ENCODE measurements at regions not wholly inside any gene's neighbourhood (a gene's known extent, or its start where the extent isn't known, plus 50 kb on each side); places are given as distances from the start of the nearest gene placed in this dataset.
"Not testable (repeated sequence)": the region's sequence is repeated elsewhere in the genome, so short reads cannot be mapped to it uniquely, and the experiment has no call there.

DNA sequence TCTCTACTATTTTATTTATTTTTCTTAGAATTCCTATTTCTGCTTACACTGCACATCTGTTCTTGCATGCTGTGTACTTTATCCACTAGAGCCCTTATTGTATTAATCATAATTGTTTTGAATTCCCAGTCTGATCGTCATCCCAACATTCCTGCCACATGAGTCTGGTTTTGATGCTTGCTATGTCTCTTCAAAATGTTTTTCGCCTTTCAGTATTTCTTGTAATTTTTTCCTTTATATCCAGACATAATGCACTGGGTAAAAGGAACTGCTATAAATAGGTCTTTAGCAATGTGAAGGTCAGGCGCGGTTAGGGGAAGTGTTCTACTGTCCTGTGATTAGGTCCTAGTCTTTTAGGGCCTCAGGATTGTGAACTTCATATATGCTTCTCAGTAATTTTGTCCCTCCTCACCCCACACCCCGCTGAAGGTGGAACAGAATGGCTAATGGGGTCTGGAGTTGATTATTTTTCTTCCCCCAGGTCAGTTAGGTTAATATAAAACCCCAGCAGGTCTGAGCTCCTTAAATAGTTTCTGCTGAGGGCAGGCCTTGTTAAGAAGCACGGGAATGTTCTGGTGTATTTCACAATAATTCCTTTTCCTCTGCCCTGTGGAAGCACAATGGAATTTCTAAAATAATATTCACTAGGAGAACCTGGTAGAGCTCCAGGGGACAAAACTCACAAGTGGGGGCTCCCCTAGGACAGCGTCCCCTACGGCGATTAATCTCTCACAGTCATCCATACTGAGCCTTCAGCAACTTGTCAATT lies 146.6 kb upstream of the TUT7 start:
- no peak for DNase-seq (ENCODE audit: low read depth in 2 of 3, low spot score in 2 of 3)

DNA sequence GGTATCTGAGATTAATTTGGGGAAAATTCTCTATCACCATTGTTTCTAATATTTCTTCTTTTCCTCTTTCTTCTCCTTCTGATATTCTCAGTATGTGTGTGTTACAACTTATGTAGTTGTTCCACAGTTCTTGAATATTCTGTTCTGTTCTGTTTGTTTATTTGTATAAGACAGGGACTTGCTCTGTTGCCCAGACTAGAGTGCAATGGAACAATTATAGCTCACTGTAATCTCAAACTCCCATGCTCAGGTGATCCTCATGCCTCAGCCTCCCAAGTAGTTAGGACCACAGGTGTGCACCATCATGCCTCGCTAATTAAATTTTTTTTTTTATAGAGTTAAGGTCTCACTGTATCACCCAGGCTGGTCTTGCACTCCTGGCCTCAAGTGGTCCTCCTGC lies 145.8 kb upstream of the TUT7 start:
- no peak for DNase-seq (ENCODE audit: low read depth in 2 of 3, low spot score in 2 of 3)

DNA sequence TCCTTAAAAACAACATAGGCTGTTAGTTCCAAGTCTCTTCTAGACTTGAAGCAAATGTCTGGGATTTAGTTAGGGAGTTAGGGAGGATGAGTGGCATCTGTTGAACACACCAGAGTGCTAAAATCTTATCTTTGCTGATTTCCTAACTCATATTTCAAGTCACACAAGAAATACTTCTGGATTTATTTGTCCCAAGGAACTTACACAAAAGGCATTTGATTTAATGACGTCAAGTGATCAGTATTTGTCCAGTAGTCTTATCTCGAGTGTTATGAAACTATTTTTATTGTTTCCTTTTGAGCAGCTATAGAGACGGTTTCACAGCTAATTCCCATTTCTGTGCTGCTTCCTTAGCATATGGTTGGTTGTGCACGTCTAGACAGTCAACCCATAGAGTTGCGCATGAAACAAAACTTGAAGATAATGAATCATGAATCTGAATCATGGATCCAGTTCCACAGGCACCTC lies 140.5 kb upstream of the TUT7 start:
- DNase-seq (ENCODE audit: low read depth in 2 of 3, low spot score in 2 of 3) = no peak

DNA sequence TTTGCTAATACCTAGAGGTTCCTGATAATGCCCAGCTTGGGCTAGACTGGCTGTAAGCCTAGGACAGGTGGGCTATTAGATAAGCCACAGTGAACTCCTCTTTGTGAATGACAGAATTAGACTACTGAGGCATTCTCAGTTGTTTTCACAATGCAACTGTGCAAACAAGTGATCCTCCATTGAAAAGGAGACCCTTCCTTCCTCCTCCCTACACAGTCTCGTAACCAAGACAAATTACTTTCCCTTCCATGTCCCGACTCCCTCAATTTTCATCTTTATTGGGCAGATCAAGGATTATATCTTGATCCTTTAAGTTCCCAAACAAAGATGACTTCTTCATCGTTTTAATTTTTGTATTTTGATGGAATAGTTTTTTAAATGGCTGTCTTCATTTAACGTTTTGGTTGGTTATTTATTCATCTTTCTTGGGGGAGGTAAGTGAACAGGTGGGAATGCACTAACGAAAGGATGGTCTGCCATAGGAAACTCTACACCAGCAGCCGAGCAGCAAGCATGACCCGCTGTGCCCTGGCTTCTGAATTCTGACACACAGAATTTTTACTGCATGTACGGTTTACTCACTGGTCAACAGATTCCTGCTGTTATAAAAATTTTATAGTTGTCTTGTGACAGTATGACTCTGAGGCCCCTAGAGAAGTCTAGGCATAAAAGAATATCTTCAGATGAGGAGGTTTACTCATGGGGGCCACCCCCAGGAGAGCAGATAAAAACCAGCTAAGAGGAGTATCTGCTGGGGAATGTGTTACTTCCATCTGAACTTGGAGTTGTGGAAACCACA lies 137.5 kb upstream of the TUT7 start:
- DNase-seq (ENCODE audit: low read depth in 2 of 3, low spot score in 2 of 3) = no peak

- no peak for DNase-seq (ENCODE audit: low read depth in 2 of 3, low spot score in 2 of 3)
These were observed 134.6 kb upstream of the TUT7 start for GRCh38 chr9:86488794-86489193.

DNA sequence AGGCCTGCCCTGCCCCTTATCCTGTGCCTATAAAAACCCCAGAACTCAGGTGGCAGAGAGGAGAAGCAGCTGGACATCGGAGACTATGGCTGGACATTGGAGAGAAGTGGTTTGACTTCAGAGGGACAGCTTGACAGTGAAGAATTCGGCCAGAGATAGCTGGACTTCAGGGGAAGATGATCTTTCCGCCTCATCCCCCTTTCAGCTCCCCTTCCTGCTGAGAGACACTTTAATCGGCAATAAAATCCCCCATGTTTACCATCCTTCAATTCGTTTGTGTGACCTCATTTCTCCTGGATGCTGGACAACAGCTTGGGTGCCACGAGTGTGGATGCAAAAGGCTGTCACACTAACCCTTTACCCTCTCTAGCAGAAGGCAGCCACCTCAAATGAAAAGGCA lies 134.1 kb upstream of the TUT7 start:
- DNase-seq (ENCODE audit: low read depth in 2 of 3, low spot score in 2 of 3) = no peak

GRCh38 chr9:86487838-86488233 lies 133.6 kb upstream of the TUT7 start:
- no peak for DNase-seq (ENCODE audit: low read depth in 2 of 3, low spot score in 2 of 3)

DNA sequence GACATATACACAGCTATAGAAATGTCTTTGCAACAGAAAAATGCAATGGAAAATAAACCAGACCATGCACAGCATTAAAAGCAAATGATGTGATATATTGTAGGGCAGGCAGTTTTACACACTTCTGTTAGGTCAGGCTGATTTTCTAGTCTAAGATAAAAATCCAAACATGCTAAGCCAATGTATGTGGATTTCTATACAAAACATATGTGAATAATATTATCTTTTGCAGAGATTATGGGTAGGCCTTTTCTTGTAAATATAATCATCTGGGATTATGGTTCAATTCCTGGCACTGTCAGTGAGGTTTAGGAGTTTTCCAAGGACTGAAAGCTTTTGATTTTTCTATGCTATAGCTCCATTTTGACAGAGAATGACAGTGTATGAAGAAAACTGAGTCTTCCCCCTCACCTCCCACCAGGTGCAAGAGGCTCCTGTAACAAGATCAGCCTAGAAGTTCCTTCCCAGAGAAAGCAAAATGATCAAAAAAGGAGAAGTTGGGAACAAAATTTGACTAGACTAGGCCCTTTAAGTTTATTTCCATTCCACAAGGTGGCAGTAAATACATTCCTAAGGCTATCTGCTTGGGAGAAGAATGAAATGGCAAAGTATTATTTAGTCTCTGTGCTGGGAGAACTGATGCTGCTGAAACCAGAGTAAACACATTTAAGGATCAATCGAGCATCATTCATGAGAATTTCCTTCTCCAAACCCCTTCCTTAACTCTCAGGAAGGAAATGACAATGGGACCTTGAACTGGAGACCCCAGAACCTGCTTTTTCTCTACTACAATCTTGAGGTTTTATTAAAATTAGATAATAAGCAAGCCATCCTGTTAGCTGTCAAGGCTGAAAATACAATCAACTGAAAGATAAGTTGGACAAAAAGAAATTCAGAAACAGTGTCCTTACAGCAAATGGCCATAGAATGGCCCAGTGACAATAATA lies 133.0 kb upstream of the TUT7 start:
- no peak for DNase-seq (ENCODE audit: low read depth in 2 of 3, low spot score in 2 of 3)

DNA sequence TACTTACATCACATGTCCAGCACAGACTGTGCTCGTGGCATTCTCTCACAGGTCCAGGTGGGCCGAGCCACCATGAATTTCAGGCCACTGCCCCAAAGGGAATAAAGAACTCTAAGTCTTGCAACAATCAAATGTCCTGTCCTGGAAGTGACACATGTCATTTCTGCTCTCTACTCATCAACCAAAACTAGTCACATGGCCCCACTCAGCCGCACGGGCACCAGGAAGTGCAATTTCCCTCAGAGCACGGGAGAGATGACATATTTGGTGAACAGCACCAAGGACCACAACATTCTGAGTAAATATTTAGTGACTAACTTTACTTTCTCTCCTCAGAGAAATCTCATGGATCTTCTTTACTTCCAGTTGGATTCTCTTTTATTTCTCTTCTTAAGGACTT lies 131.1 kb upstream of the TUT7 start:
- DNase-seq (ENCODE audit: low read depth in 2 of 3, low spot score in 2 of 3) = no peak

GRCh38 chr9:86483496-86483895 lies 129.3 kb upstream of the TUT7 start:
- no peak for DNase-seq (ENCODE audit: low read depth in 2 of 3, low spot score in 2 of 3)

- DNase-seq (ENCODE audit: low read depth in 2 of 3, low spot score in 2 of 3) = no peak
These were observed 127.3 kb upstream of the TUT7 start for GRCh38 chr9:86481466-86481865.

DNA sequence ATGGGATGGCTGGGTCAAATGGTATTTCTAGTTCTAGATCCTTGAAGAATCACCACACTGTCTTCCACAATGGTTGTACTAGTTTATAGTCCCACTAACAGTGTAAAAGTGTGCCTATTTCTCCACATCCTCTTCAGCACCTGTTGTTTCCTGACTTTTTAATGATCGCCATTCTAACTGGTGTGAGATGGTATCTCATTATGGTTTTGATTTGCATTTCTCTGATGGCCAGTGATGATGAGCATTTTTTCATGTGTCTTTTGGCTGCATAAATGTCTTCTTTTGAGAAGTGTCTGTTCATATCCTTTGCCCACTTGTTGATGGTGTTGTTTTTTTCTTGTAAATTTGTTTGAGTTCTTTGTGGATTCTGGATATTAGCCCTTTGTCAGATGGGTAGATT lies 121.0 kb upstream of the TUT7 start:
- not testable (repeated sequence) for DNase-seq (ENCODE audit: low read depth in 2 of 3, low spot score in 2 of 3)

DNA sequence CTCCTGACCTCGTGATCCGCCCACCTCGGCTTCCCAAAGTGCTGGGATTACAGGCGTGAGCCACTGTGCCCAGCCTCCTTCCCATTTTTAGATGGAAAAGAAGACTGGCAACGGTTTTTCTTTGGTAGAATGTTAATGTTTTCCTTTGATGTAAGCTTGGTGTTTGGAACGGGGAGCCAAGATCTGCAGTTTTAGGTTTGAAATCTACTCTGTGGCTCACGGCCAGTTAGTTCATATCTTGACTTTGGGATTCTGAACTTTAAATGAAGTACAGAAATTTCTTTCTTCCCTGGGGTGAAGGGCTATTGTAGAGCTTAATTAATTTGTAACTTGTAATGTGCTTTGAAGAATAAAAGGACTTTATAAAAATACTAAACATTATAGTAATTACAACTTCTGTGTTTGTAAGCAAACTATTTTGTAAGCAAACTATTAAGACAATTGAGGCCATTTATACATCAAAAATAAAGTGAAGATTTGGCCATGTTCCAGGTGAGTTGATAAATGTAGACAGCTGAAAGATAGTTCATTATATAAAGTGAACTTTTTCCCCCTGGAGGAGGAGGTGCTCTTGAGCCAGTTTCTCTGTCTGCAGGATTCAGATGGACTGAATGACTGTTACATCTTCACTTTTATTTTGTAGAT lies 117.1 kb upstream of the TUT7 start:
- no peak for DNase-seq (ENCODE audit: low read depth in 2 of 3, low spot score in 2 of 3)

GRCh38 chr9:86470326-86470725 lies 116.1 kb upstream of the TUT7 start:
- DNase-seq (ENCODE audit: low read depth in 2 of 3, low spot score in 2 of 3) = no peak

- DNase-seq (ENCODE audit: low read depth in 2 of 3, low spot score in 2 of 3) = no peak
These were observed 115.5 kb upstream of the TUT7 start for GRCh38 chr9:86469476-86470250.

DNA sequence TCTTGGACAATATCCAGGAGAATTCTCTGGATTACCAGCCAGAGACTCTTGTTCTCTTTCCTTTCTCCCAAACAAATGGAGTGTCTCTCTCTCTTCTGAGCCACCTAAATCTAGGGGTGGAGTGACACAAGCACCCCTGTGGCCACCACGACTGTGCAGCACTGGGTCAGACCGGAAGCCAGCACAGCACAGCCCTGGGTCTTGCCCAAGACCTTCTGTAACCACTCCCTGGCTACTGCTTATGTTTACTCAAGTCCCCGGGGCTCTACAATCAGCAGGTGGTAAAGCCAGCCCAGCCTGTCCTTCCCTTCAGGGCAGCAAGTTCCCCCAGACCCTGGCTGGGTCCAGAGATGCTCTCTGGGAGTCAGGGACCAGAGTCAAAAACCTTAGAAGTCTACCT lies 110.0 kb upstream of the TUT7 start:
- DNase-seq (ENCODE audit: low read depth in 2 of 3, low spot score in 2 of 3) = no peak

- no peak for DNase-seq (ENCODE audit: low read depth in 2 of 3, low spot score in 2 of 3)
These were observed 106.2 kb upstream of the TUT7 start for GRCh38 chr9:86460216-86461002.

GRCh38 chr9:86459599-86460155 lies 105.5 kb upstream of the TUT7 start:
- no peak for DNase-seq (ENCODE audit: low read depth in 2 of 3, low spot score in 2 of 3)

DNA sequence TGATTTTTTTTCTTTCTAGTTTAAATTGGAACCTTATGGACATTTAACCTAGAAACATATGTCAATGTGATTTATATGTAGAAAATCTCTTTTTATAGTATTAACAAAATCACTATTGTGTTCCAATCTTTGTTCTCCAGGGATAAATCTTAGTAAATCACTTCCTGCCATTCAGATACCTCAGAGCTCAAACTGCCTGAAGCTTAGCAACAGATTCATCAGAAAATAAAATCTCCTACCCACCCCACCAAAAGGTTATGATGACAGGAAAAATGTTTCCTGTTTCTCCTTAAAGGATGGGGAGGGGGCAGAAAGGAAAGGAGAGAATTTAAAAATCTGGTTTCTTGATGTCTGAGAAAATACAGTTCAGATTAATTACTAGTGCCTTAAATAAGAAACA lies 105.0 kb upstream of the TUT7 start:
- DNase-seq (ENCODE audit: low read depth in 2 of 3, low spot score in 2 of 3) = no peak
